A549 (cell line): ENCODE measurements at regions not wholly inside any gene's neighbourhood (a gene's known extent, or its start where the extent isn't known, plus 50 kb on each side); places are given as distances from the start of the nearest gene placed in this dataset.

Source experiments
- ATAC-seq, 2 experiments: fragments of 200-7000 bp in 1 of 2; fragments of >200 bp in 1 of 2; cut with Nextera tagmentation in 1 of 2; cut with Tn5 transposase in 1 of 2; 3 replicates each; pipeline versions ENCODE4 v1.8.0 to v1.9.1; 2018 to 2020; ENCODE audit warnings: mild to moderate bottlenecking in 1 of 2, moderate library complexity in 1 of 2
- CTCF ChIA-PET: fragments of 300-600 bp; sonication (Branson Sonifier 250); formaldehyde crosslinking; extraction: SDS; loops from one replicate; lab custom pipeline; 2021; ENCODE audit warnings: antibody characterized with exemption, inconsistent platforms; lab: Yijun Ruan, JAX
- POLR2A ChIA-PET: fragments of 350-600 bp; formaldehyde crosslinking; extraction: SDS; loops from one replicate; lab custom pipeline; 2021; ENCODE audit warnings: antibody characterized with exemption, inconsistent platforms; lab: Yijun Ruan, JAX
- DNase-seq, 2 experiments: peaks; one replicate each; pipeline versions ENCODE4 v3.0.0 to v3.0.0-alpha.2; 2011 to 2016; ENCODE audit warnings: low read depth in 1 of 2, low spot score in 1 of 2
- FAIRE-seq: peaks from 2 replicates; lab custom pipeline; 2011; peaks lifted over from hg19 to GRCh38; lab: Jason Lieb, UNC
- H3K27ac ChIP-seq, 2 experiments: fragments of >200 bp; sonication (Bioruptor Twin); formaldehyde crosslinking; 3 replicates each; pipeline ENCODE4 v1.5.1; 2016 to 2017
- H3K4me1 ChIP-seq: fragments of >200 bp; sonication (Bioruptor Twin); formaldehyde crosslinking; 3 replicates; pipeline ENCODE4 v1.6.1; 2016
- H3K4me2 ChIP-seq: fragments of >200 bp; sonication (Bioruptor Twin); formaldehyde crosslinking; 3 replicates; pipeline ENCODE4 v1.6.1; 2016
- H3K4me3 ChIP-seq: fragments of >200 bp; sonication (Bioruptor Twin); formaldehyde crosslinking; 3 replicates; pipeline ENCODE4 v1.5.1; 2016
- H3K9me3 ChIP-seq: fragments of >200 bp; sonication (Bioruptor Twin); formaldehyde crosslinking; 3 replicates; pipeline ENCODE4 v1.6.1; 2016
- BHLHE40 ChIP-seq: IDR thresholded peaks from 2 replicates; pipeline ENCODE4 v1.6.1; 2012; ENCODE audit warnings: low read depth, low read length, inconsistent platforms
- CBX8 ChIP-seq: fragments of 200-600 bp; sonication (generic); IDR thresholded peaks from 2 replicates; pipeline ENCODE4 v1.6.1; 2016
- CHD2 ChIP-seq: fragments of 150-350 bp; IDR thresholded peaks from 2 replicates; pipeline ENCODE4 v1.6.1; 2014; ENCODE audit warnings: low read length; ENCODE audit not compliant: partially characterized antibody
- EHF ChIP-seq: fragments of 250-450 bp; sonication (Bioruptor Pico); IDR thresholded peaks from 2 replicates; pipeline ENCODE4 v1.5.0; 2020; ENCODE audit warnings: mild to moderate bottlenecking
- EHMT2 ChIP-seq: fragments of 200-600 bp; sonication (generic); IDR thresholded peaks from 2 replicates; pipeline ENCODE4 v1.6.1; 2016; ENCODE audit warnings: antibody characterized with exemption, low read depth, mild to moderate bottlenecking, moderate library complexity
- EP300 ChIP-seq, 2 experiments: fragments of >200 bp; sonication (Bioruptor Twin); formaldehyde crosslinking; IDR thresholded peaks; 2 replicates in 1 of 2; 3 replicates in 1 of 2; pipeline ENCODE4 v1.6.1; 2016 to 2017
- ESRRA ChIP-seq: fragments of 150-350 bp; IDR thresholded peaks from 2 replicates; pipeline ENCODE4 v1.6.1; 2014; ENCODE audit warnings: mild to moderate bottlenecking, low read length, borderline replicate concordance
- FOSB ChIP-seq: fragments of 250-450 bp; sonication (Bioruptor Pico); IDR thresholded peaks from 2 replicates; pipeline ENCODE4 v1.5.0; 2020; ENCODE audit warnings: mild to moderate bottlenecking, moderate library complexity
- GATA3 ChIP-seq: IDR thresholded peaks from 2 replicates; pipeline ENCODE4 v1.6.1; 2012; ENCODE audit warnings: borderline replicate concordance
- MAFK ChIP-seq: fragments of 450-650 bp; IDR thresholded peaks from 2 replicates; pipeline ENCODE4 v1.6.1; 2014; ENCODE audit not compliant: partially characterized antibody
- MAZ ChIP-seq: fragments of 150-350 bp; IDR thresholded peaks from 2 replicates; pipeline ENCODE4 v1.6.1; 2014; ENCODE audit warnings: antibody characterized with exemption, low read depth, low read length, borderline replicate concordance
- MYC ChIP-seq: IDR thresholded peaks from 2 replicates; pipeline ENCODE4 v1.6.1; 2012; ENCODE audit warnings: mild to moderate bottlenecking, inconsistent platforms, low read length, improper control_type of control experiment, borderline replicate concordance
- NFE2L2 ChIP-seq: fragments of 150-350 bp; conservative IDR thresholded peaks from 2 replicates; pipeline ENCODE4 v1.6.1; 2014; ENCODE audit warnings: low read length
- PBX3 ChIP-seq: IDR thresholded peaks from 2 replicates; pipeline ENCODE4 v1.6.1; 2012
- POLR2AphosphoS2 ChIP-seq: conservative IDR thresholded peaks from 2 replicates; pipeline ENCODE4 v1.6.1; 2012; ENCODE audit warnings: low read length, improper control_type of control experiment, inconsistent platforms
- RAD21 ChIP-seq, 2 experiments: fragments of >200 bp in 1 of 2; sonication (Bioruptor Twin) in 1 of 2; formaldehyde crosslinking in 1 of 2; IDR thresholded peaks in 1 of 2; conservative IDR thresholded peaks in 1 of 2; 2 replicates in 1 of 2; 3 replicates in 1 of 2; pipeline ENCODE4 v1.6.1; 2012 to 2018; ENCODE audit warnings: inconsistent platforms in 1 of 2
- RARB ChIP-seq: fragments of 250-450 bp; sonication (Bioruptor Pico); IDR thresholded peaks from 2 replicates; pipeline ENCODE4 v1.8.0; 2021; ENCODE audit warnings: mild to moderate bottlenecking, moderate library complexity
- SREBF2 ChIP-seq: fragments of 450-650 bp; IDR thresholded peaks from 2 replicates; pipeline ENCODE4 v1.6.1; 2014; ENCODE audit warnings: mild to moderate bottlenecking, moderate library complexity
- TFCP2L1 ChIP-seq: fragments of 250-450 bp; sonication (Bioruptor Pico); IDR thresholded peaks from 2 replicates; pipeline ENCODE4 v1.5.0; 2021; ENCODE audit warnings: mild to moderate bottlenecking
- TP53 ChIP-seq: fragments of 250-450 bp; sonication (Bioruptor Pico); IDR thresholded peaks from 2 replicates; pipeline ENCODE4 v1.5.0; 2021; ENCODE audit warnings: mild to moderate bottlenecking, moderate library complexity
- USF2 ChIP-seq: fragments of 450-650 bp; IDR thresholded peaks from 2 replicates; pipeline ENCODE4 v1.6.1; 2014; ENCODE audit warnings: antibody characterized with exemption
- ZC3H11A ChIP-seq: fragments of 450-650 bp; IDR thresholded peaks from 2 replicates; pipeline ENCODE4 v1.6.1; 2014; ENCODE audit warnings: antibody characterized with exemption, mild to moderate bottlenecking
- ZNF302 ChIP-seq: fragments of 250-450 bp; sonication (Bioruptor Pico); IDR thresholded peaks from 2 replicates; pipeline ENCODE4 v1.9.0; 2021; ENCODE audit warnings: inconsistent platforms, mild to moderate bottlenecking, moderate library complexity
- WGBS: methylation state at CpG from one replicate; pipeline ENCODE4 v1.1.6; 2017; ENCODE audit errors: missing lambda C conversion rate; 5-methylcytosine and 5-hydroxymethylcytosine counted together
- TF ChIP-seq, protein P1 (sequence below): fragments of >200 bp; sonication (Bioruptor Twin); formaldehyde crosslinking; IDR thresholded peaks from 2 replicates; pipeline ENCODE4 v1.6.1; 2016
- TF ChIP-seq, protein P2 (sequence below): IDR thresholded peaks from 2 replicates; pipeline ENCODE4 v1.6.1; 2012
- TF ChIP-seq, protein P3 (sequence below): fragments of 250-450 bp; sonication (Bioruptor Pico); IDR thresholded peaks from 2 replicates; pipeline ENCODE4 v1.5.0; 2020; ENCODE audit warnings: low read depth, mild to moderate bottlenecking, moderate library complexity
- TF ChIP-seq, protein P4 (sequence below): fragments of >200 bp; sonication (Bioruptor Twin); formaldehyde crosslinking; IDR thresholded peaks from 3 replicates; pipeline ENCODE4 v1.5.1; 2016
- TF ChIP-seq, protein P5 (sequence below): fragments of >200 bp; sonication (Bioruptor Twin); formaldehyde crosslinking; IDR thresholded peaks from 3 replicates; pipeline ENCODE4 v1.6.1; 2016
- TF ChIP-seq, protein P6 (sequence below): IDR thresholded peaks from 2 replicates; pipeline ENCODE4 v1.6.1; 2012; ENCODE audit warnings: low read depth, borderline replicate concordance

DNA sequence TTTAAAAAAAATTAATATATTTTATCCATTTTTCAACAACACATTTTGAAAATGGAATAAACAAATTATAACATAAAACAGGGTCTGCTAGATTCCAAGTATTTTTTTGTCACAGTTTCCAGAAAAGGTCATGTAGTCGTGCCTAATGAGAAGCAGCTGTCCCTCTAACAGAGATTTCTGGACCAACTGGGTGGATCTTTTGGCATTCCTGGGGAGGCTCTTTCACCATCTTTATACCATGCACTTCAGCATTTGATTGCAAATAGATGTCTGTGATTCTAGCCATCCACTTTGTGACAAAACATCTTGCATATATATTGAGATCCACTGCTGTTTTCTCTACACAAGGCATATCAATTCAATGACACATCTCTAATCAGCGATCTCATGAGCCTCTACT lies 210.7 kb upstream of the LDB2 start:
- ATAC-seq (no peak), DNase-seq (no peak), FAIRE-seq (no peak)
- Histone ChIP-seq H3K4me3 (no peak overlapping the region), H3K27ac (no peak overlapping the region), H3K4me2 (no peak overlapping the region), H3K9me3 (no peaks in the 10 kb centered on the region), H3K4me1 (no peaks in the 10 kb centered on the region)
- CTCF ChIA-PET = no interaction called here
- TF ChIP-seq MAFK = no peak
- TF ChIP-seq POLR2AphosphoS2 = no peak
- TF ChIP-seq SREBF2 = no peak
- no peak for TF ChIP-seq EHF (CRISPR knock-in tag)
- TF ChIP-seq, protein P1, sequence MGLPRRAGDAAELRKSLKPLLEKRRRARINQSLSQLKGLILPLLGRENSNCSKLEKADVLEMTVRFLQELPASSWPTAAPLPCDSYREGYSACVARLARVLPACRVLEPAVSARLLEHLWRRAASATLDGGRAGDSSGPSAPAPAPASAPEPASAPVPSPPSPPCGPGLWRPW = no peak
- TF ChIP-seq CHD2 = no peak
- TF ChIP-seq TFCP2L1 (CRISPR knock-in tag) = no peak
- no peak for TF ChIP-seq EHMT2
- no peak for TF ChIP-seq MAZ
- TF ChIP-seq, protein P2, sequence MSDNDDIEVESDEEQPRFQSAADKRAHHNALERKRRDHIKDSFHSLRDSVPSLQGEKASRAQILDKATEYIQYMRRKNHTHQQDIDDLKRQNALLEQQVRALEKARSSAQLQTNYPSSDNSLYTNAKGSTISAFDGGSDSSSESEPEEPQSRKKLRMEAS = no peak
- no peak for TF ChIP-seq TP53
- TF ChIP-seq, protein P3, sequence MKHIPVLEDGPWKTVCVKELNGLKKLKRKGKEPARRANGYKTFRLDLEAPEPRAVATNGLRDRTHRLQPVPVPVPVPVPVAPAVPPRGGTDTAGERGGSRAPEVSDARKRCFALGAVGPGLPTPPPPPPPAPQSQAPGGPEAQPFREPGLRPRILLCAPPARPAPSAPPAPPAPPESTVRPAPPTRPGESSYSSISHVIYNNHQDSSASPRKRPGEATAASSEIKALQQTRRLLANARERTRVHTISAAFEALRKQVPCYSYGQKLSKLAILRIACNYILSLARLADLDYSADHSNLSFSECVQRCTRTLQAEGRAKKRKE (CRISPR knock-in tag) = no peak
- TF ChIP-seq NFE2L2 = no peak
- TF ChIP-seq FOSB (CRISPR knock-in tag) = no peak
- no peak for TF ChIP-seq BHLHE40
- no peak for TF ChIP-seq RAD21 (conservative IDR thresholded peaks at IDR 0.05 in 1 of 2, IDR thresholded peaks at IDR 0.05 in 1 of 2)
- POLR2A ChIA-PET = no interaction called here
- WGBS = 4% methylated on average over 2 of the region's 2 CpGs

GRCh38 chr4:17103231-17103630 lies 204.8 kb upstream of the LDB2 start:
- no peak for FAIRE-seq
- no peak for ATAC-seq
- WGBS = 0% methylated on average over 1 of the region's 1 CpG

More at GRCh38 chr4:17103231-17103630, 204.8 kb upstream of the LDB2 start:
- TF ChIP-seq USF2 (no peak), CHD2 (no peak), FOSB (CRISPR knock-in tag) (no peak), EHF (CRISPR knock-in tag) (no peak), ZNF302 (CRISPR knock-in tag) (no peak), GATA3 (no peak), CBX8 (no peak), PBX3 (no peak), RARB (CRISPR knock-in tag) (no peak), MYC (no peak), ESRRA (no peak), EP300 (IDR thresholded peaks at IDR 0.05) (no peak), ZC3H11A (no peak), EHMT2 (no peak), MAZ (no peak)
- TF ChIP-seq, protein P4, sequence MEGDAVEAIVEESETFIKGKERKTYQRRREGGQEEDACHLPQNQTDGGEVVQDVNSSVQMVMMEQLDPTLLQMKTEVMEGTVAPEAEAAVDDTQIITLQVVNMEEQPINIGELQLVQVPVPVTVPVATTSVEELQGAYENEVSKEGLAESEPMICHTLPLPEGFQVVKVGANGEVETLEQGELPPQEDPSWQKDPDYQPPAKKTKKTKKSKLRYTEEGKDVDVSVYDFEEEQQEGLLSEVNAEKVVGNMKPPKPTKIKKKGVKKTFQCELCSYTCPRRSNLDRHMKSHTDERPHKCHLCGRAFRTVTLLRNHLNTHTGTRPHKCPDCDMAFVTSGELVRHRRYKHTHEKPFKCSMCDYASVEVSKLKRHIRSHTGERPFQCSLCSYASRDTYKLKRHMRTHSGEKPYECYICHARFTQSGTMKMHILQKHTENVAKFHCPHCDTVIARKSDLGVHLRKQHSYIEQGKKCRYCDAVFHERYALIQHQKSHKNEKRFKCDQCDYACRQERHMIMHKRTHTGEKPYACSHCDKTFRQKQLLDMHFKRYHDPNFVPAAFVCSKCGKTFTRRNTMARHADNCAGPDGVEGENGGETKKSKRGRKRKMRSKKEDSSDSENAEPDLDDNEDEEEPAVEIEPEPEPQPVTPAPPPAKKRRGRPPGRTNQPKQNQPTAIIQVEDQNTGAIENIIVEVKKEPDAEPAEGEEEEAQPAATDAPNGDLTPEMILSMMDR = no peak
- TF ChIP-seq, protein P5, sequence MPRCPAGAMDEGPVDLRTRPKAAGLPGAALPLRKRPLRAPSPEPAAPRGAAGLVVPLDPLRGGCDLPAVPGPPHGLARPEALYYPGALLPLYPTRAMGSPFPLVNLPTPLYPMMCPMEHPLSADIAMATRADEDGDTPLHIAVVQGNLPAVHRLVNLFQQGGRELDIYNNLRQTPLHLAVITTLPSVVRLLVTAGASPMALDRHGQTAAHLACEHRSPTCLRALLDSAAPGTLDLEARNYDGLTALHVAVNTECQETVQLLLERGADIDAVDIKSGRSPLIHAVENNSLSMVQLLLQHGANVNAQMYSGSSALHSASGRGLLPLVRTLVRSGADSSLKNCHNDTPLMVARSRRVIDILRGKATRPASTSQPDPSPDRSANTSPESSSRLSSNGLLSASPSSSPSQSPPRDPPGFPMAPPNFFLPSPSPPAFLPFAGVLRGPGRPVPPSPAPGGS = no peak
- TF ChIP-seq, protein P1 = no peak
- TF ChIP-seq, protein P6, sequence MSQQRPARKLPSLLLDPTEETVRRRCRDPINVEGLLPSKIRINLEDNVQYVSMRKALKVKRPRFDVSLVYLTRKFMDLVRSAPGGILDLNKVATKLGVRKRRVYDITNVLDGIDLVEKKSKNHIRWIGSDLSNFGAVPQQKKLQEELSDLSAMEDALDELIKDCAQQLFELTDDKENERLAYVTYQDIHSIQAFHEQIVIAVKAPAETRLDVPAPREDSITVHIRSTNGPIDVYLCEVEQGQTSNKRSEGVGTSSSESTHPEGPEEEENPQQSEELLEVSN = no peak
- ChIA-PET POLR2A (no interaction called here), CTCF (no interaction called here)
- DNase-seq = no peak
- Histone ChIP-seq H3K4me3 (no peak overlapping the region), H3K4me2 (no peak overlapping the region), H3K9me3 (no peaks in the 10 kb centered on the region), H3K27ac (no peak overlapping the region), H3K4me1 (no peaks in the 10 kb centered on the region)
